ENCODE measurements at regions not wholly inside any gene's neighbourhood (a gene's known extent, or its start where the extent isn't known, plus 50 kb on each side); places are given as distances from the start of the nearest gene placed in this dataset.
A peak's percentile ranks its signal among the peaks of the same experiment; 100 is the strongest.
"Not testable (repeated sequence)": the region's sequence is repeated elsewhere in the genome, so short reads cannot be mapped to it uniquely, and the experiment has no call there.

DNA sequence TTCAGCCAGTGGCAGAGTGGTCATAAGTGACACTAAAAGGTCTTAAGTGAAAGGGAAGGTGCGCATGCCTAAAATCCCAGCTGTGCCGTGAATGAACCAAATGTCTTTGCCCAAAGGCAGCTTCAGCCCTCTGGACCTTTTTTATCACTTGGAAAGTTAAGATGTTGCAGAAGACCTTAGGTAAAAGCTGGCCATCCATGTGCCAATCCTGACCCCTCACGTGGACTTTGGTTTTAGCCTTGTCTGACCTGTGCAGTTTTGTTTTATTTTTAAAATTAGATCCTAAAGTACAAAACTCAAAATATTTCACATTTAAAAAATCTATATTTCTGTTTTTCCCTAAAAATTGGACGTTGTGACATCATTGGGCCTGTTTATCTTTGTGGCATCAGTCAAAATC lies 429.5 kb downstream of the STK39 start:
- no peak overlapping the region for H3K27ac ChIP-seq
- TF ChIP-seq, protein P1, sequence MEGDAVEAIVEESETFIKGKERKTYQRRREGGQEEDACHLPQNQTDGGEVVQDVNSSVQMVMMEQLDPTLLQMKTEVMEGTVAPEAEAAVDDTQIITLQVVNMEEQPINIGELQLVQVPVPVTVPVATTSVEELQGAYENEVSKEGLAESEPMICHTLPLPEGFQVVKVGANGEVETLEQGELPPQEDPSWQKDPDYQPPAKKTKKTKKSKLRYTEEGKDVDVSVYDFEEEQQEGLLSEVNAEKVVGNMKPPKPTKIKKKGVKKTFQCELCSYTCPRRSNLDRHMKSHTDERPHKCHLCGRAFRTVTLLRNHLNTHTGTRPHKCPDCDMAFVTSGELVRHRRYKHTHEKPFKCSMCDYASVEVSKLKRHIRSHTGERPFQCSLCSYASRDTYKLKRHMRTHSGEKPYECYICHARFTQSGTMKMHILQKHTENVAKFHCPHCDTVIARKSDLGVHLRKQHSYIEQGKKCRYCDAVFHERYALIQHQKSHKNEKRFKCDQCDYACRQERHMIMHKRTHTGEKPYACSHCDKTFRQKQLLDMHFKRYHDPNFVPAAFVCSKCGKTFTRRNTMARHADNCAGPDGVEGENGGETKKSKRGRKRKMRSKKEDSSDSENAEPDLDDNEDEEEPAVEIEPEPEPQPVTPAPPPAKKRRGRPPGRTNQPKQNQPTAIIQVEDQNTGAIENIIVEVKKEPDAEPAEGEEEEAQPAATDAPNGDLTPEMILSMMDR (conservative IDR thresholded peaks at IDR 0.05) = no peak

DNA sequence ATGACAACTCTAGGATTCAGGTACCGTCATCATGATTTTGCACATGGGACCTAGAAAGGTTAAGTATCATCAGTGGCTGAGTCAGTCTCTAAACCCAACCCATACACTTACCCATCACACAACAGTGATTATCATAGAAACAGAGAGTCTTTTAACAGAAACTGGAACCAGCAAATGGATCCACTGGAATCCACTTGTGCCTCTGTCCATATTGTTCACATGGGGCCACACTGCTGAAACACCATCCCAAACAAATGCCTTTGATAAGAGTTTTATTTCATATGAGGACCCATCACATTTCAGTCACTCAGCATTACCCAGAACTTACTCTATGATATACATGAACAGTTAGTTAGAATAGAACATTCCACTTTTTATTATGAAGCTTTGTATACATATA lies 430.0 kb downstream of the STK39 start:
- TF ChIP-seq, protein P1 (conservative IDR thresholded peaks at IDR 0.05) = no peak
- no peak overlapping the region for H3K27ac ChIP-seq

DNA sequence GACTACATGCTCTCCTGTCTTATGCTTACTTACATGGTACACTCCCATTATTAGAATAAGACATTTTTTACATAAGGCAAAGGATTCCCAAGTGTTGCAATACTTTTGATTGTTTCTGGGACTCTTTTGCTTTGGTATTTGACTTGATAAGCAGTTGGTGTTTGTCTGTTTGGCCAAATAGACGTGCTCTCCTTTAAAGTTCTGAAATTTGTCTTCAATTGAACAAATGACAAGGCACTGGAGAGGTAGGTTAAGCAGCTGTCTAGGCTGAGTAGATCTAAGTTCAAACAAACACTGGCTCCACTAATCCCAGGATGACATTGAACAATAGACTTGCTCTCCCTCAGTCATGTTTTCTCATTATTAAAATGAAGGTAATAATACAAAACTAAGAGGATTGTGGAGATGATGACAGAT lies 430.5 kb downstream of the STK39 start:
- H3K27ac ChIP-seq = no peak overlapping the region

DNA sequence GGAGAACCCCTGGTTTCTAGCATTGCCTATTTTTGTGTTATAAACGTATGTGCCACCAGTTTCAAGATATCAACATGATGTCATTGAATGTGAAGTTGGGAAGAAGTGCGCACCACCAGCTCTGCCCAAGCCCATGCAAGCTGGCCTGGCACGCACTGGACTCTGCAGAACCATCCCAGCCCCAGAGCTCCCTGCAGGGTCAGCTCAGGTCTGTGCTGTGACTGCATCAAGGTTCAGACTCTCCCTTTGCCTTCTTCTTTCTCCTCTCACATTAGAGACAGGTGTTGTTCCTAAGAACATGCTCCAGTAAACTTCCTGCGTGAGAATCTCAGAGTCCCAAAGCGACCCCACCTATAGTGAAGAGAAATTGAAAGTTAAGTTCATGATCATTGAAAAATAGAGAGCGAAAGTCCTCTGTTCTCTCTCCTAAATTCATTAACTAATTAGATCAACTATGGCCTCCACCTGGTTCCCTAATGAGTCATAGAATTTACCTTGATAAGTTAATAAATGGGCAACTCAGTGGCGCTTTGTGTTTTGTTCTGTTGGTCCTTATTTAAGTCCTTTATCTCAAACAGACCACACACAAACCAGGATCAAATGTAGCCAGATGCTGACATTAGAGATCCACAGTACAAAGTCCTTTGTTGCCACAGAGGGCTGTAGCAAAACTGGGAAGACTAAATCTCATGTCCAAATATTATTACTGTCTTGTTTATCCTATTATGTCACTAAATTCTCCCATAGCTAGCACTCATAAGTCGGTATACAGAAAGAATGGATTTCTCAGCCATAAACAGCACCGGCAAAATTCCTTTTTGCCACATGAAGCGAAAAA lies 432.3 kb downstream of the STK39 start:
- TF ChIP-seq, protein P1 (conservative IDR thresholded peaks at IDR 0.05) = no peak
- H3K27ac ChIP-seq = no peak overlapping the region

More for the DNA sequence above, 430.5 kb downstream of the STK39 start:
- TF ChIP-seq, protein P1 (conservative IDR thresholded peaks at IDR 0.05) = no peak

DNA sequence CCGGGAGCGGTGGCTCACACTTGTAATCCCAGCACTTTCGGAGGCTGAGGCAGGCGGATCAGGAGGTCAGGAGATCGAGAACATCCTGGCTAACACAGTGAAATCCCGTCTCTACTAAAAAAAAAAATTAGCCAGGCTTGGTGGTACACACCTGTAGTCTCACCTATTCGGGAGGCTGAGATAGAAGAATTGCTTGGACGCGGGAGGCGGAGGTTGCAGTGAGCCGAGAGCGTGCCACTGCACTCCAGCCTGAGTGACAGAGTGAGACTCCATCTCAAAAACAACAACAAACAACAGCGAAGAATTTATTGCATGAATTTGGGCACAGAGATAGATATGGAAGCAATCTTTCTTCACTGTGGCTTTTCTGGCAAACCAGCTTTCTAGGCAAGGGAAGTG lies 432.9 kb downstream of the STK39 start:
- H3K27ac ChIP-seq = not testable (repeated sequence)

DNA sequence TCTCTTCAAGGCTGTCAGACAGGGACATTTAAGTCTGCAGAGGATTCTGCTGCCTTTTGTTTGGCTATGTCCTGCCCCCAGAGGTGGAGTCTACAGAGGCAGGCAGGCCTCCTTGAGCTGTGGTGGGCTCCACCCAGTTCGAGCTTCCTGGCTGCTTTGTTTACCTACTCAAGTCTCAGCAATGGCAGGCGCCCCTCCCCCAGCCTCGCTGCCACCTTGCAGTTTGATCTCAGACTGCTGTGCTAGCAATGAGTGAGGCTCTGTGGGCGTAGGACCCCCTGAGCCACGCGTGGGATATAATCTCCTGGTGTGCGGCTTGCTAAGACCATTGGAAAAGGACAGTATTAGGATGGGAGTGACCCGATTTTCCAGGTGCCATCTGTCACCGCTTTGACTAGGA lies 437.6 kb downstream of the STK39 start:
- H3K27ac ChIP-seq = not testable (repeated sequence)

DNA sequence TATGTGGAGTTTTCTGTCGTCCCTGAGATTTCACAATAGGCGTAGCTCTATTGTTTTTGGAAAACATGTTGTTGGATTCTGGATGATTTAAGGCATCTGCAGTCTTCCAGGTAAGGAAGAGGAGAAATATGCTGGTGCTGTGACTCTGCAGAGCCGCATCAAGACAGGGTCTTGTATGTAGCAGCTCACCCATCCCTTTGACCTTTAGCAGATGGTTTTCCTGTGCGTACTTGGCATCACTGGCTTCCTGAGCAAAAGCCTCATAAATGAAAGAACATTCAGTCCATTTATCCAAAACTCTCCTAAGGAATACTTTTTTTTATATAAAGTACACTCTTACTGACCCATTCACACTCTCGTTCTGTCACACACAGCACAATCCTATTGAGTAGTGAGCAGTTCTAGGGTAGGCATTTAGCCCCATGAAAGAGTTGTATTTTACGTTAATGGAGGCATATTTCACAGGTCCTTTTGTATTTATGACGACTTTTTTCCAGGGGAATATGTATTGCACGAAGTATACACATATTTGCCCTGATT lies 443.9 kb downstream of the STK39 start:
- H3K27ac ChIP-seq = peak overlapping the region; percentile 25; the same call in 1 of the 2 replicates
- TF ChIP-seq, protein P1 (conservative IDR thresholded peaks at IDR 0.05) = no peak

DNA sequence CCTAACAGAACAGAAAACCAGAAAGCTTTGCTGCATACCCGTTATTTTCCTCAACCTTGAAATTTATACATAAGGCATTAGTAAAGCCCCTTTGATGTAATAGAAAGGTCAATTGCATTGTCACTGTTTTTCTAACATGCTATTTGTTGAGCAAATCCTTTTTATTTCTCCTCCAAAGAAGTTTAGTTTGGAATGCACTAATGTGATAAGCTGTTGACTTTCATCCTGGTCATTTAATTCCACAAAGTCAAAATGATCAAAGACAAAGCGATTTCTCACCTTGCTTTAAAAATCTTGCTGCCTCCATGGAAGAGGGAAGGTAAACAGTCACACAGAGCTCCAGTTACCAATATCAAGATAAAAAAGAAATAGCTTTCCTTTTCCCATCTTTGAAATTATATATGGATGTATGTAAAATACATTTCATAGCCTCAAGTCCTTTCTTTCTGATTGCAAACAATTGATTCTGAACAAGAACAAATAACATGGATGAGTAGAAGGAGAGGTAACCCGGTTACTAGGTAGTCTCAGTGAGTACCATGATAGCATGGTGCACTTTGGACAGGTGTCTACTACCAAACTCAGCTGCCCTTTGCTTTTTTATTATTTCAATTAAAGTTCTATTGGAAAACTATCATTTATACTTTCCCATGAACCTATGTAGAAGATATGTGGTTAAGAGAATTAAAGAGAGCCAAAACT lies 452.7 kb downstream of the STK39 start:
- TF ChIP-seq, protein P1 (conservative IDR thresholded peaks at IDR 0.05) = no peak

More for the DNA sequence above, 452.7 kb downstream of the STK39 start:
- H3K27ac ChIP-seq = peak overlapping the region; percentile 53; the same call in 1 of the 2 replicates

Data from VCaP (cell line).